Activated CD4-positive, alpha-beta T cell treated with anti-CD3 and anti-CD28 coated beads, Interleukin-2, amount 50 U/mL, for 16 hours (primary cell): ENCODE measurements at regions not wholly inside any gene's neighbourhood (a gene's known extent, or its start where the extent isn't known, plus 50 kb on each side); places are given as distances from the start of the nearest gene placed in this dataset.

Experiments
- DNase-seq: peaks from one replicate; pipeline ENCODE4 v3.0.0-alpha.2; 2020

DNA sequence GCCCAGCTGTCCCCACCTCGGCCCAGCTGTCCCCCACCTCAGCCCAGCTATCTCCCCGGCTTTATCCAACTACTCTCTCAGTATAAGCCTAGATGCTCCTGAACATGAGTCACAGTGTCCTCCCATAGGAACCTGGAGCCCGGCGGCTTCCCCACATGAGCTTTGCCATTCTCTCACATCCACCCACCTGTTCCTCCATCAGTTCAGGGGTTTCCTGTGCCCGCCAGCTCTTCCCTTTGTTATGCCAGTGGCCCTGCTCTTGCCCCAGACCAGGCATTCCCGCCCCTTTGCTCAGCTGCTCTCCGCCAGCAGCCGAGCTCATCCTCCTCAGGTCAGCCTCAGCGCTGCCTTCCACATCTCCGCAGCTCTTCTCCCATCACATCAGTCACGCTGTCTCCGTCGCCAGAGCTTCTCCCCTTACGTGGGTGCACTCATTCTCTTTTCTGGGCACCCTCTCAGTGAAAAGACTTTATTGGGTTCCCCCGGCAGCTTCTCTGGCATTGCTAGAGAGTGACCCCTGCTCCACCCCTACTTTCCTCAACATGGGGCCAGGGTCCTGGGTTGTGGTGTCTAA lies 89.5 kb upstream of the CSF3R start:
- no peak for DNase-seq

DNA sequence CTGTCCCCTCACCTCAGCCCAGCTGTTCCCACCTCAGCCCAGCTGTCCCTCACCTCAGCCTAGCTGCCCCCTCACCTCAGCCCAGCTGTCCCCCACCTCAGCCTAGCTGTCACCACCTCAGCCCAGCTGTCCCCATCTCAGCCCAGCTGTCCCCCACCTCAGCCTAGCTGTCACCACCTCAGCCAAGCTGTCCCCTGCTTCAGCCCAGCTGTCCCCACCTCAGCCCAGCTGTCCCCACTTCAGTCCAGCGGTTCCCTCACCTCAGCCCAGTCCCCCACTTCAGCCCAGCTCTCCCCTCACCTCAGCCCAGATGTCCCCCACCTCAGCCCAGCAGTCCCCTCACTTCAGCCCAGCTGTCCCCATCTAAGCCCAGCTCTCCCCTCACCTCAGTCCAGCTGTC lies 88.4 kb upstream of the CSF3R start:
- DNase-seq, result no peak

DNA sequence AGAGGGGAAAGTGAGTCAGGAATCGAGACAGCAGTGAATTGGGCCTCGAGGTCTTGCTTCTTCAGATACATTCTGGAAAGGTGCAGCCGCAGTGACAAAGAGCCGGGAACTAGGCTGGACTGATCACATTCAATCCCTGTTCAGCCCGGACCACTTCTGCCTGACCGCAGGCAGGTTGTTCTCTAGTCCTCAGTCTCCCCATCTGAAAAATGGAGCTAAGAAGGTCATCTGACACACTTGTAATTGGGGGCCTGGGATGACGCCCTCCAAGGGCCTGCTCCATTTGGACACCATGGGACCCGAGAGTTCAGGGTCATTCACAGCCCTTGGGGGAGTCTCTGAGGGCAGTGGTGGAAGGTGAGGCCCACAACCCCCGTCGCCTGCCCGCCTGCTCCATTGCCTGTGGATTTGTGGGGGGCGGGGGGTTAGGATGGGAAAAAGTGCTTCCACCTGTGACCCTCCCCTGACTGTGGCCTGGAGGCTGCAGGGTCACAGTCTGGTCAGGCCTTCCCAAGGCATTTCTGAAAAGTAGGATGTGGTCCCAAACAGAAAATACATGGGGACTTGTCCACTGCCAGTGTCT lies 87.9 kb upstream of the CSF3R start:
- no peak for DNase-seq

DNA sequence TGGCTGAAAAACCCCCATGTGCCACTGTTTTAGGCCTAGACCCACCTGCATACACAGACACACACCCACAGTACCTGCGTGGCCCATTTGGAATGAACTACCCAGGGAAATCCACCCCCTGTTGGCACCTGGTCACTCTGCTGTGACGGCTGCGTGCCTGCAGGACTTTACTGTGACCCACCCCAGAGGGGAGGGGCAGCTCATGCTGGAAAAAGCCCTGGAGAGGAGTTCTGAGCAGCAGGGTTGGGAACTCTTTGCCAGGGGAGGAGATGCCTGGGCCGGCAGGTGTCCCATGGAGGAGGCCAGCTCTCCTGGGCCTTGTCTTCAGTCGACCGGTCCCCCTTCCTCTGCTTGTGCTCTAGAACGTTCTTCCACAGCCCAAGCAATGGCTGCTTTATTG lies 87.3 kb upstream of the CSF3R start:
- no peak for DNase-seq

DNA sequence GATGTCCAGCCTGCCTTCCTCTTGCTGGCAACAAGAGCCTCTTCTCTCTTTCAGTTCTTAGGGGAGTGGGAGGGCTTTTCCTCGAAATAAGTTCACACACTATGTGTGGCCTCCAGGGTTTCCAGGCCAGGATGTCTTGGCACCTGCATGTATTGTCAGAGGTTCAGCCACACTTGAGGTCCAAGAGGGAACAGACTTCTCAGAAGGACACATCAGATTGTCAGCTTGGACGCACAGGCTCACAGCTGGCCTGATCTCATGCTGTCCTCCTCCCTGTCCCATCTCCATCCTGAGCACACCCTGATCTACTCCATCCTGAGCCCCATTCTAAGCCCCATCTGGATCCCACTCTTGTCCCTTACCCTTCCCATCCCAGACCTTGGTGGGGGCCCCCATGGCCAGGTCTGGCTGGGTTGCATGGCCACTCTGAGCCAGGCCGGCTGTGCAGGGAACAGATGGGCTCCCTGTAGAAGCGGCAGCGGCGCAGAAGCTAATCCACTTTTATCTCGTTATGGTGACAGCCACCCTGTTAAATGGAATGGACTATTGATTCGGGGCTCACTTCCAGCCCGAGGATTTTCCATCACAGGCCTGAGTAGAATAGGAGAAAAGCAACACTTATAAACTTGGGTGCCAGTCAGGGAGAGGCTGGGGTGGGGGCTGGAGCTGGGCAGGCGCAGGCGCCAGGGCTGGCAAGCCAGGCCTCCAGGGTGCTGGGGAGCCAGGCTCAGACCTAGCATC lies 85.1 kb upstream of the CSF3R start:
- no peak for DNase-seq

DNA sequence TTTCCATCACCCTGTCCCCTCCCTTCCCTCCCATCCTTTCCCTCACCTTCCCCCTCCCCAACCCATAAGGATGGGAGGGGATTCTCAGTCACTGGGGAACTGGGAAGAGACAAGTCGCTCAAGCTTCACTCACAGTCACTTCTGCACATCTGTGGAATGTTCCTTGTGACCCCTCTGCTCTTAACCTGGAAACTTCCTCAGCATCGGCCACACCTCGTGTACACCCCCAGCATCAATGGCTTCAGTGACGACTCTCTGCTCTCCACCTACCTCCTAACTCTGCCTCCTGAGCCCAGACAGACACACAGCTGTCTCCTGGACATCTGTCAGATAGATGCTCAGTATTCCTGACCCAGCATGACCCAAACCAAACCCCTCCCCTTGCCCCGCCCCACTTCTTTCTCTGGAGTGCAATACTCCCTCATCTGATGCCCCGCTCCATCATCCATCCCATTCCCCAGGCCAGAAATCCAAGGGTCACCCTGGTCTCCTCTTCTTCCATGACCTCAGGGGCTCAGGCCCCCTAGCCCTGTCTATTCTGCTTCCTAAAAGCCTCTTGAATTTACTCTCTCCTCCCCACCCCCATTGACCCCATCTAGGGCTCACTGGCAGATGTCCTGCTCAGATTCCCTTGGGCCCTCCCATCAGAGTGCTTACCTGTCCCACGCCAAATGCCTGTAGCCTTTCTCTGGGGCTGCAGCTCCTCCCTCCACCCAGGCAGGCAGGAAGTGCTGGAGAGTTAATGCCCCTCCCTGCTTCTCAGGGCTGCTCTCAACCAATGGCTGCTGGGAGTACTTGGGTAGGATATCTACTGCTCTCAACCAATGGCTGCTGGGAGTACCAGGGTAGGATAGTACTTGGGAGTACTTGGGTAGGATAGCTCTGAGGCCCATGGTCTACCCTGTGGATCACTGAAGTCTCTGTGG lies 83.1 kb upstream of the CSF3R start:
- DNase-seq, result no peak

DNA sequence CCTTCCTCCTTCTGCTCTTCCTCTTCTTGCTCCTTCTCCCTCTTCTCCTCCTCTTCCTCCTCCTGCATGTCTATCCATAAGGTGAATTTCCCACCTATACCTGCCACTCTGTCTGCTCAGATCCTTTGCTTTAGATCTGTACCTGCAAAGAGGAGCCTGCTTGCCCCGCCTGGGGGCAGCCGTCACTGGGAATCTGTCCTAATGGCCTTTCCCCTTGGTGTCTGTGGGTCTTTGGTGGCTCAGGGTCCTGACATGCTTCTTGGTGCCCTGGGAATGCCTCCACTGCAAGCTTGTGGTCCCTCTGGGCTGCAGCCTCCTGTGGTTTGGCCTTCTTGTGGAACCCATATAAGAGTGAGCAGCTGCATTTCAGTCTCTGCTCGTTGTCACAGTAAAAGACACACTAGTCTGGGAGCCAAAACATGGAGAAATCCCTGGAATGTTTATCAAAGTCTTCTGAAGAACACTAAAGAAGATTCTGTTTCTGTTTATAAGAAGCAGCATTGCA lies 79.5 kb upstream of the CSF3R start:
- no peak for DNase-seq

DNA sequence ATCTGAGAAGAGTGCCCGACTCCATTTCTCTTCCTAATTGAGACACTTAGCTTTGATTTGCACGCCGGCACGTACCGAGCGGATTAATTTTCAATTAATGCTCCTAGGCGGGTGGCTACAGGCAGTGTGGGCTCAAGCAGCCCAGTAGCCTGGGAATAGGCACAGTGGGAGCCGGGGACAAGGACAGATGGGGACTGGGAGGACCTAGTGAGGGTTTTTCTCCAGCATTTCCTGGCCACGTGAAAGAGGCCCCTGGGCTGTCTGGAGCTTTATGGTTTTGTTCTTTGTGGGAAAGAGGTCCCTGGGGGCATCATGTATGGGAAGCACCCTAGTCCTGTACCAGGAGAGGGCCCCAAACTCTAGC lies 78.6 kb upstream of the CSF3R start:
- DNase-seq, result no peak

DNA sequence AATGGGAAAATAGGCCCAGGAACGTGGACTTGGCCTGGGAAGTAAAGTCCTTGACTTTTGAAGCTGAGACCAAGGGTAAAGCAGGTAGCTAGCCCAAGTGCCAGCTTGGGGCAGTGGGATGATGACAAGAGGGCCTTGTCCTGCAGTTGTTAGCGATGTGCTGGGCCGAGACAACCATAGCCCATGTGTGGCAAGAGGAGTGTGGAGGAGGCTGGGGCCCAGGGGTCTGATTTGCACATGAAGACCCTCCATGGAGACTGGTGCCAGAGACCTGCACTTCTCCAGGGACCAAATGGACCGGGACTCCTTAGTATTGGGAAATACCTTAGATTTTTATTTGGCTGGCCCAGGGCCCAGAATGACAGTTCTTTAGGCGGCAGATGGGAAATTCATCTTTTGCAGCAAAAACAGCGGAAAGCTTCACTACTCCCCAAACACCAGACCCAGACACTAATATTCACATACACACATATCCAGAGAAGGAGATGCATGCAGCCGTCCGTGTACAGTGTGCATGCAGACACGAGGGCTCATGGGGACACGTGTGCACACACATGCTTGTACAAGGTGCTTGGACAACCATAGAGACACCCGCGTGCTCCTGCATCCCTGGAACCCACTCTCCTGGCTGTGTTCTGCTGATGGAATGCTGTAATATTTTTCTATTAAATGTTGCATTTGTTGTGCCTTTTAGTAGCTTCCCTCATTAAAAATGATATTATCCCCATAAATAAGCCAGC lies 78.1 kb upstream of the CSF3R start:
- no peak for DNase-seq

DNA sequence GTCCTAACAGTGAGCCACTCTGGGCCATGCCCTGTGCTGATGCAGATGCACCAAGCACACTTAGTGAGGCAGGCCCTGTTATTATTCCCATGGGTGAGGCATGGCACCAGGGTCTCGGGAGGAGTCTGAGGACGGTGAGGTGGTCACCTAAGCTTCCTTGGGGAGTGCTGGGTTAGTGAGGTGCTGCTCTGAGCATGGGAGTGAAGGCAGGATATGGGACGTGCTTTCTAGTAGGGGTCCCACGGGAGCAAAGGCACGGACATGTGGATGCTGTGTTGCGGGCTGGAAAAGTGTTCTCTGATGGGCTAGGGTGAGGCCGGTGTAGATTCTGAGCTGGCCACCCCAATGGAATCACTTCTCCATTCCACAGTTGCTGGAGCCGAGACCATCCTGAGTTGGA lies 77.5 kb upstream of the CSF3R start:
- no peak for DNase-seq

DNA sequence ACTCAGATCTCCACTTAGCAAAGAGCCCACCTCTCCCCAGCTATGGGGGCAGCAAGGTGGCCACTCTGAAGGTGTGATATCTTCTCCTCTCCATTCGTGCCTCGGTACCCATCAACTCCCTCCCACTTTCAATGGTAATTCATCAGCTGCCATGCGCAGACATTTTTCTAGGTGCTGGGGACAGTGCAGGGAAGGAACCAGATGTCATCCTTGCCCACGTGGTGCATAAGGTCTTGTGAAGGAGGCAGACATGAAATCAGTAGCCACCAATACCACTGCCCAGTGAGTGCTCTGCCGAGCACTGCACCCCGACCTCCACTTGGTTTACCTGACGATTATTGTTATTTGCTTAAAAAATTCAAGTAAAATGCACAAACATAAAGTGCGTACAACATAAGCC lies 76.3 kb upstream of the CSF3R start:
- no peak for DNase-seq

DNA sequence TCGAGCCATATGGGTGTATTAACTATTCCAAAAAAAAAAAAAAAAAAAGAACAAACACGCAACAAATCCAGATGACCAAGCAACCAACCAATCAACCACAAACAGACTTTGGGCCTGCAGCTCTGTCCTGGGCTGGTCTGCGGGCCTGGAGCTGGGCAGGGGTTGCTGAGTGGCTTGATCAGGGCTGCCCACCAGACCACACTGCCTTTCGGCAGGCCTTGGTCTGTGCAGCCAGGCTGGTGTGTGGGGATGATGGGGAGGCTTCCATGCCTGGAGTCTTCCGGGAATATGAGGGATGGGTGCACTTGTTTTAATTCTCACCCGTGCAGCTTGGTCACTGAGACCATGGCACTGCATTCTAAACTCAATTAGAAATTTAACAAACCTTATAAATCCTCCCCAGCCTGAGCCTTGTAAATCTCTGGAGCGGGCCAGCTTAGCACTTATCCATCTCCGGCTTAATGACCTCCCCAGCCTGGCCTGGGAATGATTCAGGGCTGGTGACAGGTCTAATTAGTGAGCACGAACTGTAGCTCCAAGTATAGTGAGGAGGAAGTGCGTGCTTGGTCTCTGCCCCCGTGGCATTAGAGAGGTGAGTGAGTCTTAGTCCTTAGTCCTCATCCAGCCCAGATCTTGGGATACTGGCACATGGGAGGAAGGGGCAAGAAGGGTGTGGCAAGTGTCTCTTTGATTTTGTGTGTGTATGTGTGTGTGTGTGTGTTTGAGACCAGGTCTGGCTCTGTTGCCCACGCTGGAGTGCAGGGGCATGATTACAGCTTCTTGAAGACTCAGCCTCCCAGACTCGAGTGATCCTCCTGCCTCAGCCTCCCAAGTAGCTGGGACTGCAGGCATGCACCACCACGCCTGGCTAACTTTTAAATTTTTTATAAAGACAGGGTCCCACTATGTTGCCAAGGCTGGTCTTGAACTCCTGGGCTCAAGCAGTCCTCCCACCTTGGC lies 74.6 kb upstream of the CSF3R start:
- no peak for DNase-seq

DNA sequence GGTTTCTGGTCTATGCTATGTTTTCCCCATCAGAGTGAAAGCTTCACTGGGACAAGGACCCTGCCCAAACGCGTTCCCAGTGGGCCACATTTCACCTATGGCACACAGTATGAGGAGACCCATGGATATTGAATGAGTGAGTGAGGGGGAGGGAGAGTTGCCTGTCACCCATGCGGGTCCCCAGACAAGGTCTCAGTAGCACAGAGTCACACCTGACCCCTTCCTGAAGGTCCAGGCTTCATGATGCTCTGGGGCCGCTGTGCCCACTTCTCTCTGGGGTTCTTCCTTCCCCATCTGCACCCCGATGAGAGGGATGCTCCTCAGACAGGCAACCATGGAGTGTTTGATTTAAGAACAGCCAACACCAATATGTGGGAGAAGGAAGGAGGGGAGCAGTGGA lies 72.3 kb upstream of the CSF3R start:
- DNase-seq, result no peak

DNA sequence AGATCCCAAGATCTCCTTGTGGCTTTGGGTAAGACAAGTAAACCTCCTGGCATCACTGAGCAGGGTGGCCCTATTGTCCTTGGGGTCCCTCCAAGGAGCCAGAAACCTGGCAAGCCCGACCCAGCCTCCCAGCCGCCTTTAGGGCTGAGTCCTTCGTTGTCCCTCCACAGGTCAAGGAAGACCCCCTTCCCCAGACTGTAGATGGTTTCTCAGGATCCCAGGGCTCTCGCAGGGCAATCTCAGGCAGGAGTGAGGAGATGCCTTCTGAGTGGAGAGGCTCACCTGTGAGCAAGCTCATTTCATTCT lies 71.6 kb upstream of the CSF3R start:
- DNase-seq, result no peak

DNA sequence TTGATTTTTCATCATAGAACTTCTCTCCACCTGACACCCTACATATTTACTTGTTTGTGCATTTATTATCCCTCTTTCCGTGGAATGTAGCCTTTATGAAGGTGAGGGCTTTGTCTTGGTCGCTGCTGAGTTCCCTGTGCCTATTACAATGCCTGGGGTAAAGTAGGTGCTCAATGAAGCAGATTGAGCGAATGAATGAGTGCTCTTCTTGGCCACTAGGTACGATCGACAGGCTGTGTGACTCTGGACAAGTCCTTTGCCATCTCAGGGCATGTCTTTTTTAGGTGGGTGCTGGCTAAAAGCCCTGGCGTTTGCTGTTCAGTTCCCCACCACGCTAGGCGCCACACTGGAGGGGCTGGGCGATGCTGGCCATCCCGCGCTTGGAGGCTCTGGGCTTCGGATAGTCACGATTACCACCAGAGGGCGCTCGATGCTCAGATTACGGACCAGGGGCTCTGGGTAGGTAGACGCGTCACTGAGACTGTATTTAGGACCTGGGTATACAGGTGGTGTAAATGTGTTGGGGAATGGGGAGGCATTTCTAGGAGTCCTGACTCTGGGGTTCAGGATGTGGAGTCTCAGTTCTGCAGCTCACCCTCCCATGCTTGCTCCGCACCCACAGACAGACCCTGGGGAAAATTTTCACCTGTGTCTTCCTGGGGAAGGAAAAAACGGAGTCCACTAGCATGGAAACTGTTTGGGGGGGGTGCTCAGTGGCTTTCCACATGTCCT lies 71.0 kb upstream of the CSF3R start:
- DNase-seq, result peak; percentile 76

DNA sequence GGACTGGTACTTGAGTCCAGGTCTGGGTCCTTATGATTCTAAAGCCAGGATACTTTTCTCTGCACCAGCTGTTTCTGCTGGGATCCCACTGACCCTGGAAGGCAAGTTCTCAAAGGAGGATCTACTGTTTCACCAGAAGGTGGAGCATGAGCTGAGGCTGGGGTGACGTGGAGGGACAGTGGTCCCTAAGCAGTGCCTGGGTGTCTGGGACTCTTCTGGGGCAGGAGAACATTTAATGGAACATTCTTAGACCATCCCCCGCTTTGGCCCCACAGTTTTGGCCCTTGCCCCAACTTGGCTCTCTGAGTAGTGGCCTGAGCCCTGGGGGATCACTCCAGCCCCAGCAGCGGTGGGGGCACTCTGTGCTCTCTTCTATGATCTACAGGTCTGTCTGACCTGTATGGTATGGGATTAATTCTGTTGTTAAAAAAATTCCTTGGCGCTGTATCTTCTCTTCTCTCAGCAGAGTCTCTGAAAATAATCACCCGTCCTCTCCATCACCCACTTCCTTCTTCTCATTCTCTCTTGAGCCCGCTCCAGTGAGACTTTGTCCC lies 60.3 kb upstream of the CSF3R start:
- DNase-seq, result no peak

DNA sequence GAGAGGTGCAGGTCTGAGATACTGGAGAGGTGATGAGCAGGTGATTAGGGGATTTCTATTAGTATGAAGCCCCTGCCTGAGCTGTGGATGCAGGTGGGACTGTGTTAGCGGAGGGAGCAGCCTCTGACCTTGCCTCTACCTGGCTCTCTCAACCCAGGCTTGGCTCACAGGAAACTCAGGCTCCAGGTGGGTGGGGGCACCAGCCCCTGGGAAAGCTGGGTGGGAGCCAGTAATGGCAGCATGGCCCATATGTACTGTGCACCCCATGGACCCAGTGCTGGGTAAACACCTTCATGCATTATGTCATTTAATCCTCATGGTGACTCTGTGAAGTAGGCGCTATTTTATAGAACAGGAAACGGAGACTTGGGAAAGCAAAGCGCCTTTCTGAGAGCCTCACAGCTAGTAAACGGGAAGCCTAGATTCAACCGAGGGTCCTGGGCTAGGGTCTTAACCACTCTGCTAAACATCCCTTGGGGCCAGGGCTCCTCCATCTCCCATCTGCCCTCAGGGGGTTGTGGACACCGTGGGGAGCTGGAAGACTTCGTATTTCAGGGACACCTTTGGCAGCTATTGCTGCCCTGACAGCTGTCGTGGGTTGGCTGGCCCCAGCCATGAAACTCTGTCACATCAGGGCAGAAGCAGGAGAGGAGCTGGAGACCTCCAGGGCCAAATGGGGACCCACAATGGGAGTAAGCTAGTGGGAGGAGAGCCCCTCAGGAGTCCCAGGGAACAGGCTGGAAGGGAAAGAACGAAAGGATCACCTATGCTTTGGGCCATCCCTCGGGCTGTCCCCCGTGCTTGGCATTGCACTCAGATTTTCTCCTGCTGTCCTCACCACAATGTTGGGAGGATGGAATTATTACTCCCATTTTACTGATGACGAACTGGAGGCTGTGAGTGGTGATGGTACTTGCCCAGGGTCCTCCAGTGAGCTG lies 59.6 kb upstream of the CSF3R start:
- DNase-seq, result no peak

DNA sequence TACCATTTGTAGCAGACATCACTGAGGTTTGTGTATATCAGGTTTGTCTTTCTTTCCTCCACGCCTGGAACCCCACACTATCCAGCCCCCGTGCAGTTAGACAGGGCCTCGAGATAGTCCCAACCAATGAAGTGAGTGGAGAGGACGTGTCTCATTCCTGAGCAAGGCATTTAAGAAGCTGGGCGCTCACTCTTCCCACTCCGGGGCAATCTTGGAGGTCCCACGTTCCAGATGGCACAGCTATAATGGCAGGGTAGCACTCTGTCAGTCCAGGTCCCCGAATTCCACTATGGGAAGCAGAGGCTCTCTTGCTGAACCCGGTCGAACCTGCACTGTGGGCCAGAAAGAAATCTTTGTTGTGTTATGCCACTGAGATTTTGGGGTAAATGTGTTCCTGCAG lies 57.3 kb upstream of the CSF3R start:
- DNase-seq, result no peak

DNA sequence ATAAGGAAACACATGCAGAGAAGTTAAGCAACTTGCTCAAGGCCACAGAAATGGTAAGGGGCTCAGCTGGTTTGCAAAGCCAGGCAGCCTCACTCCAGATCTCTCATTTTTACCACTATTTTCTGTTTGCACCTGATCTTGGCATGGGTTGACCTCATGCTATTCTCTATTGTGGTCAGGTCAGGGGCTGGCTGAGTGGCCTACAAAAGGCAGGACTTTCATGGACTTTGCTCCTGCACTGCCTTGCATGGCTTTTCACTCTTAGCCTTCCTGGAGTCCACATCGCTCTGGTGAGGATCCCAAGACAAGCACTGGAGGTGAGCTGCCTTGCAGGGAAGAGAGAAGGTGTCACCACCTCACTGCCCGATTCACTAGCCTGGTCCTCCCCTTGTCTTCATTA lies 56.8 kb upstream of the CSF3R start:
- DNase-seq, result no peak

DNA sequence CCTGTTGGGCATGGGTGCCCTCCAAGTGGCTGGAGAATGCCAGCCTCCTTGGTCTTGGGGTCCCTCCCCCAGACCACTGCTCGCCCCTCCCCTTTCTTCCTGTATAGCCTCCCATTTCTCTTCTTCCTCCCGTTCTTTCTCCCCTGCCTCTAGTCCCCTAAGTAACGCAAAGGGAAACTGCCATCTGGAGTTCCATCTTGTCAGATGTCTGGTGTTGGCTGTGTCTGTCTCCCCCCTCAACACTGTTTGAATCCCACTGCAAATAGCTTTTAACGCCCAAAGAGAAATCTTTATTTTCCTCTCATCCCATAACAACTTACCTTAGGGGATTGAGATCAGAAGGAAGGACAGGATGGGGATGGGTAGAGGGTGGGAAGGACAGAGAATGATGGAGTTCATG lies 55.3 kb upstream of the CSF3R start:
- no peak for DNase-seq
